SK-N-SH treated with all-trans-retinoic acid at 6 μM for 48 hours (cell line): ENCODE measurements at regions not wholly inside any gene's neighbourhood (a gene's known extent, or its start where the extent isn't known, plus 50 kb on each side); places are given as distances from the start of the nearest gene placed in this dataset.

Source experiments
- ARNTL ChIP-seq: fragments of 450-650 bp; formaldehyde crosslinking; IDR thresholded peaks from 2 replicates; pipeline ENCODE4 v1.5.0; 2020; ENCODE audit warnings: low read depth, mild to moderate bottlenecking, moderate library complexity, borderline replicate concordance
- BACH2 ChIP-seq: fragments of 250-450 bp; sonication (Bioruptor Pico); IDR thresholded peaks from 2 replicates; pipeline ENCODE4 v1.9.0; 2021; ENCODE audit warnings: mild to moderate bottlenecking, borderline replicate concordance
- GLIS3 ChIP-seq: fragments of 250-450 bp; sonication (Bioruptor Pico); IDR thresholded peaks from 2 replicates; pipeline ENCODE4 v1.5.0; 2020; ENCODE audit warnings: mild to moderate bottlenecking, moderate library complexity
- ISL1 ChIP-seq: fragments of 250-450 bp; sonication (Bioruptor Pico); IDR thresholded peaks from 2 replicates; pipeline ENCODE4 v2.1.2; 2022; ENCODE audit warnings: mild to moderate bottlenecking, moderate library complexity
- OSR1 ChIP-seq: fragments of 250-450 bp; sonication (Bioruptor Pico); IDR thresholded peaks from 2 replicates; pipeline ENCODE4 v1.8.0; 2022; ENCODE audit warnings: moderate library complexity, mild to moderate bottlenecking, inconsistent platforms
- RARB ChIP-seq: fragments of 250-450 bp; sonication (Bioruptor Pico); IDR thresholded peaks from 2 replicates; pipeline ENCODE4 v1.8.0; 2021; ENCODE audit warnings: mild to moderate bottlenecking, moderate library complexity
- TOX ChIP-seq: fragments of 250-450 bp; sonication (Bioruptor Pico); IDR thresholded peaks from 2 replicates; pipeline ENCODE4 v1.8.0; 2021; ENCODE audit warnings: mild to moderate bottlenecking, moderate library complexity, borderline replicate concordance
- ZC3H10 ChIP-seq: fragments of 250-450 bp; sonication (Bioruptor Pico); IDR thresholded peaks from 2 replicates; pipeline ENCODE4 v1.5.1; 2021; ENCODE audit warnings: mild to moderate bottlenecking, moderate library complexity
- ZNF565 ChIP-seq: fragments of 450-650 bp; formaldehyde crosslinking; conservative IDR thresholded peaks from 2 replicates; pipeline ENCODE4 v1.5.0; 2020; ENCODE audit warnings: low read depth, mild to moderate bottlenecking, moderate library complexity
- TF ChIP-seq, protein P1 (sequence below): fragments of 250-450 bp; sonication (Bioruptor Pico); IDR thresholded peaks from 2 replicates; pipeline ENCODE4 v1.8.0; 2021; ENCODE audit warnings: low read depth, mild to moderate bottlenecking, moderate library complexity, borderline replicate concordance
- TF ChIP-seq, protein P2 (sequence below): fragments of 250-450 bp; sonication (Bioruptor Pico); IDR thresholded peaks from 2 replicates; pipeline ENCODE4 v1.8.0; 2020; ENCODE audit warnings: mild to moderate bottlenecking, moderate library complexity, borderline replicate concordance
- TF ChIP-seq, protein P3 (sequence below): fragments of 250-450 bp; sonication (Bioruptor Pico); IDR thresholded peaks from 2 replicates; pipeline ENCODE4 v1.5.1; 2020; ENCODE audit warnings: low read depth, mild to moderate bottlenecking, moderate library complexity

DNA sequence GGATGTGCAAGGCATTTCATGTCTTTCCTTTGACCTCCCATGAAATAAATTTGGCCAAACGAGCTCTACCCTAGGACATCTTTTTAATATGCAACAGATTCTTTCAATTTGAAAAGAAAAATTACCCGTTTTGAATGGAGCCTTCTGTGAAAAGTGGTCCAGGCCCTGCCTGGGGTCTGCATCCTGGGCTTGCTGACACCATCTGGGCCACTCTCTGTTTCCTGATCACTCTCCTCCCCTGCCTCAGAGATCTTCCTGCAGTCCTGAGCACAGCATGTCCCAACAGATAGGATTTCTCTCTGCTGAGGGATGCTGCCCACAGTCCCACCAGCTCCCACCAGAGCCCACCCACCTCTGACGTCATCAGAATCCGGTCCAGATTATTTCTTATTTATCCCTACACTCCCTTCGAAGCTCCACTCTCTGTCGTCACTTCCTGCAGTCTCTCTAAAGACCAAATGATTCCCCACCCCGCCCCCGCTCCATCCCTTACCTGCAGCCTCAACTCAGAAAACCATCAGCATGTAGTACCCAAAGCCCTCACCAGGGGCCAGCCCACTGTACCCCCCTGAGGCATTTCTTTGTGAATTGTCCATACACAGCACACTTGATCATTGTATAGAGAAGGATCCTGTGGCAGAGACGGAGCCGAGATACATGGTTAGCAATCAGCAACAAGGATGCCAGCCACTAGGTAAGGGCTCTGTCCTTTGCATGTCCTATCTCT, 192.1 kb upstream of the MGMT start:
- TF ChIP-seq ISL1 (CRISPR knock-in tag) (no peak), OSR1 (CRISPR knock-in tag) (no peak), ARNTL (CRISPR knock-in tag) (no peak), GLIS3 (no peak), TOX (CRISPR knock-in tag) (no peak), BACH2 (CRISPR knock-in tag) (no peak), ZNF565 (no peak), RARB (CRISPR knock-in tag) (no peak), ZC3H10 (CRISPR knock-in tag) (no peak)
- TF ChIP-seq, protein P1, sequence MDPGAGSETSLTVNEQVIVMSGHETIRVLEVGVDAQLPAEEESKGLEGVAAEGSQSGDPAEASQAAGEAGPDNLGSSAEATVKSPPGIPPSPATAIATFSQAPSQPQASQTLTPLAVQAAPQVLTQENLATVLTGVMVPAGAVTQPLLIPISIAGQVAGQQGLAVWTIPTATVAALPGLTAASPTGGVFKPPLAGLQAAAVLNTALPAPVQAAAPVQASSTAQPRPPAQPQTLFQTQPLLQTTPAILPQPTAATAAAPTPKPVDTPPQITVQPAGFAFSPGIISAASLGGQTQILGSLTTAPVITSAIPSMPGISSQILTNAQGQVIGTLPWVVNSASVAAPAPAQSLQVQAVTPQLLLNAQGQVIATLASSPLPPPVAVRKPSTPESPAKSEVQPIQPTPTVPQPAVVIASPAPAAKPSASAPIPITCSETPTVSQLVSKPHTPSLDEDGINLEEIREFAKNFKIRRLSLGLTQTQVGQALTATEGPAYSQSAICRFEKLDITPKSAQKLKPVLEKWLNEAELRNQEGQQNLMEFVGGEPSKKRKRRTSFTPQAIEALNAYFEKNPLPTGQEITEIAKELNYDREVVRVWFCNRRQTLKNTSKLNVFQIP (CRISPR knock-in tag) = no peak
- TF ChIP-seq, protein P2, sequence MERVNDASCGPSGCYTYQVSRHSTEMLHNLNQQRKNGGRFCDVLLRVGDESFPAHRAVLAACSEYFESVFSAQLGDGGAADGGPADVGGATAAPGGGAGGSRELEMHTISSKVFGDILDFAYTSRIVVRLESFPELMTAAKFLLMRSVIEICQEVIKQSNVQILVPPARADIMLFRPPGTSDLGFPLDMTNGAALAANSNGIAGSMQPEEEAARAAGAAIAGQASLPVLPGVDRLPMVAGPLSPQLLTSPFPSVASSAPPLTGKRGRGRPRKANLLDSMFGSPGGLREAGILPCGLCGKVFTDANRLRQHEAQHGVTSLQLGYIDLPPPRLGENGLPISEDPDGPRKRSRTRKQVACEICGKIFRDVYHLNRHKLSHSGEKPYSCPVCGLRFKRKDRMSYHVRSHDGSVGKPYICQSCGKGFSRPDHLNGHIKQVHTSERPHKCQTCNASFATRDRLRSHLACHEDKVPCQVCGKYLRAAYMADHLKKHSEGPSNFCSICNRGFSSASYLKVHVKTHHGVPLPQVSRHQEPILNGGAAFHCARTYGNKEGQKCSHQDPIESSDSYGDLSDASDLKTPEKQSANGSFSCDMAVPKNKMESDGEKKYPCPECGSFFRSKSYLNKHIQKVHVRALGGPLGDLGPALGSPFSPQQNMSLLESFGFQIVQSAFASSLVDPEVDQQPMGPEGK (CRISPR knock-in tag) = no peak
- TF ChIP-seq, protein P3, sequence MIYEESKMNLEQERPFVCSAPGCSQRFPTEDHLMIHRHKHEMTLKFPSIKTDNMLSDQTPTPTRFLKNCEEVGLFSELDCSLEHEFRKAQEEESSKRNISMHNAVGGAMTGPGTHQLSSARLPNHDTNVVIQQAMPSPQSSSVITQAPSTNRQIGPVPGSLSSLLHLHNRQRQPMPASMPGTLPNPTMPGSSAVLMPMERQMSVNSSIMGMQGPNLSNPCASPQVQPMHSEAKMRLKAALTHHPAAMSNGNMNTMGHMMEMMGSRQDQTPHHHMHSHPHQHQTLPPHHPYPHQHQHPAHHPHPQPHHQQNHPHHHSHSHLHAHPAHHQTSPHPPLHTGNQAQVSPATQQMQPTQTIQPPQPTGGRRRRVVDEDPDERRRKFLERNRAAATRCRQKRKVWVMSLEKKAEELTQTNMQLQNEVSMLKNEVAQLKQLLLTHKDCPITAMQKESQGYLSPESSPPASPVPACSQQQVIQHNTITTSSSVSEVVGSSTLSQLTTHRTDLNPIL (CRISPR knock-in tag) = no peak
